GM08714 (cell line): ENCODE measurements at regions not wholly inside any gene's neighbourhood (a gene's known extent, or its start where the extent isn't known, plus 50 kb on each side); places are given as distances from the start of the nearest gene placed in this dataset.
"Not testable (repeated sequence)": the region's sequence is repeated elsewhere in the genome, so short reads cannot be mapped to it uniquely, and the experiment has no call there.

ENCODE experiments used
- H3K4me3 ChIP-seq: fragments of 200-500 bp; sonication (Bioruptor generic); 2 replicates; pipeline ENCODE4 v1.5.1; 2014; ENCODE audit warnings: mild to moderate bottlenecking, low read length, inconsistent platforms
- ZNF274 ChIP-seq: IDR thresholded peaks from 2 replicates; pipeline ENCODE4 v1.6.1; 2012; ENCODE audit warnings: mild to moderate bottlenecking, low read depth, low read length

DNA sequence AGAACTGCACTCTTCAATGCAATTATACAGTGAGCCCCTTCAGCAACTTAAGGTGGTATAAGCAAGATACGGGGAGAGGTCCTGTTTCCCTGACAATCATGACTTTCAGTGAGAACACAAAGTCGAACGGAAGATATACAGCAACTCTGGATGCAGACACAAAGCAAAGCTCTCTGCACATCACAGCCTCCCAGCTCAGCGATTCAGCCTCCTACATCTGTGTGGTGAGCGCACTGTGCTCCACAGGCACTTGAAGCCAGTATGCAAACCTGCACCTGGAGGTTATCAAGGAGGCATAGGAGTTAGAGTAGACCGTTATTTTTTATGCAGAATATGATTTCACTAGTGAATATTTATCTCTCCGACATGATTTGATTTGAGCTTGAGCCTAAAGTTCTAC lies 152.2 kb upstream of the OR4E1 start:
- no peak for TF ChIP-seq ZNF274
- no peak overlapping the region for H3K4me3 ChIP-seq

DNA sequence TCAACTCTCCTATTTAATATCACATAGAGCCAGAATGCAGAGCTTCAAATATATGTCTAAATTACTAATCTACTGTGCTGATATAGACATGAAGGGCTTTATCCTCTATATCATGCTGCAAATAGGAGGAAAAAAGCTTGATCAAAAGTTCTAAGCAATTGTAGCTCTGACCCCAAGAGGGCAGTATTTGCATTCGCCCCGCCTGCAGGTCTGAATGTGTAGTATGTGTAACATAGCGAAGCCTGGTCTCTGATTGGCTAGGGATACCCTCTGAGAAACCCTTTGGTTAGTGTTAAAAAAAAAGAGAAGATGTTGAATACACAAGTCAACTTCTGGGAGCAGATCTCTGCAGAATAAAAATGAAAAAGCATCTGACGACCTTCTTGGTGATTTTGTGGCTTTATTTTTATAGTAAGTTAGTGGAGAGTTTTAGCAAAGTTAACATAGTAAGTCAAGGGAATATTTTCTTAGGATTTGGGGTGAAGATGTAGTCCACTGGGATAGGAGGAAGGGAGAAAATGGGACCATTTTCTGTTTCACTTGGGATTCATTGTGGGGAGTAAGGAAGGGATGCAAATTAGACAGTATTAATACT lies 151.6 kb upstream of the OR4E1 start:
- no peak overlapping the region for H3K4me3 ChIP-seq
- no peak for TF ChIP-seq ZNF274

DNA sequence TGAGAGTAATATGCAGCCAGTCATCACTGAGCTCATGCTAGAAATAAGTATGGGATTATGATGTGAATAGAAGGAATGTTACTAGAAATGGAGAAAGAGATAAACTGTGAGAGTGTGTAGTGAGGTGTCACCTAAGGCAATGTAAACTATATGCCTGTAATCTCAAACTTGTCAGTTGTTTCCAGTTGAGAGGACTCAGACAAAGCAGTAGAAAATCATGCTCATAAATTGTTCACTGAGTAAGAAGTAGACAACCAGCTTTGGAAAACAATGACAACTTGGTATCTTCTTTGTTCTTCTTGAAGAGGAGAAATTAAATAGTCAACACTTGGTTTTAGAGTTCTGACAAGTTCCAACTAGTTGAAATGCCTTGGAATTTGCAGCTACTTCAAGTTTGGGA lies 148.5 kb upstream of the OR4E1 start:
- no peak for TF ChIP-seq ZNF274
- H3K4me3 ChIP-seq = no peak overlapping the region

DNA sequence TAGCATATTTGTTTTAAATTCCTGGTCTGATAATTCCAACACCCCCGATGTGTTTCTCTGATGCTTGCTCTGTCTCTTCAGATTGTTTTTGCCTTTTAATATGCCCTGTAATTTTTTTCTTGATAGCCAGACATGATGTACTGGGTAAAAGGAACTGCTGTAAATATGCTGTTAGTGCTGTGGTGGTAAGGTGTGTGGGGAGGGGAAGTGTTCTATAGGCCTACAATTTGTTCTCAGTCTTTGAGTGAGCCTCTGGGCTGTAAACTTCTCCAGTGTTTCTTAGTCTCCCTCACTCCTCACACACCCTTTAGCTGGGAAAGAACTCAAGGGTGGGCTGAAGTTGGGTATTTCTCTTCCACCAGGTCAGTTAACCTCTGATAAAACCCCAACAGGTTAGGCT lies 147.0 kb upstream of the OR4E1 start:
- H3K4me3 ChIP-seq = no peak overlapping the region
- no peak for TF ChIP-seq ZNF274

DNA sequence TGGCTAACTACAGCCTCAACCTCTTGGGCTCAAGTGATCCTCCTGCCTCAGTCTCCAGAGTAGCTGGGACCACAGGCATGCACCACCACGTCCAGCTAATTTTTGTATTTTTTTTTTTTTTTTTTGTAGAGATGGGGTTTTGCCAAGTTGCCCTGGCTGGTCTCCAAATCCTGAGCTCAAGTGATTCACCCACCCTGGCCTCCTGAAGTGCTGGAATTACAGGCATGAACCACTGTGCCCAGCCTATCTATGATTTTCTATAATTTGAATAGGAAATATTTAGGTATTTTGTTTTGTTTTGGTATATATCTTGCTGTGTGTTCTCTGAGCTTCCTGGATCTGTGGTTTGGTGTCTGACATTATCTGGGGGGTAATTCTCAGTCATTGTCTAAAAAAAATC lies 146.3 kb upstream of the OR4E1 start:
- H3K4me3 ChIP-seq = not testable (repeated sequence)

DNA sequence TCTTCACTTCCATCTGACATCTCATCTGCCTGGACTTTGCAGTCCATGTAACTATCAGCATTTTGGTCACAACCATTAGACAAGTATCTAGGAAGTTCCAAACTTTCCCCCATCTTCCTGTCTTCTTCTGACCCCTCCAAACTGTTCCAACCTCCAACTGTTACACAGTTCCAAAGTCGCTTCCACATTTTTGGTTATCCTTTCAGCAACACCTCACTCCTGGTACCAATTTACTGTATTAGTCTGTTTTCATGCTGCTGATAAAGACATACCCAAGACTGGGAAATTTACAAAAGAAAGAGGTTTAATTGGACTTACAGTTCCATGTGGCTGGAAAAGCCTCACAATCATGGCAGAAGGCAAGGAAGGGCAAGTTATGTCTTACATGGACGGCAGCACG lies 143.4 kb upstream of the OR4E1 start:
- not testable (repeated sequence) for H3K4me3 ChIP-seq

DNA sequence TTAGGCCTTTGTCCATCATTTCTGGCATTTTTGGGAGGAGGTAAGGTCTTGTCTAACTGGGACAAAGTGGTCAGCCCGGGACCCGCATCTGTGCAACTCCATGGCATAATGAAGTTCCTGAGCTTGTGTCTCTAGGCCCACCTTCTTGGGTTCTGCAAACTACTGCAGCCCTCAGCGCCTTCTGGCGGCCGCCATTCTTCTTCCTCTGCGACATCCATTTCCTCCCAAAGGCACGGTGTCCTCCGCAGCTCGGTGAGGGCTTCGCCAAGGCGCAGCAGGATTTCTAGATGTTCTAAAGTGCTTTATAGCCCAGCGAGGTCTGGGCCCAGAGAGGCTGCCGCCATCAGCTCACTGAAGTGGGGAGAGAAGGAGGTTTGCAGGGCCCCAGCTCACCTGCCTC lies 134.4 kb upstream of the OR4E1 start:
- no peak overlapping the region for H3K4me3 ChIP-seq

DNA sequence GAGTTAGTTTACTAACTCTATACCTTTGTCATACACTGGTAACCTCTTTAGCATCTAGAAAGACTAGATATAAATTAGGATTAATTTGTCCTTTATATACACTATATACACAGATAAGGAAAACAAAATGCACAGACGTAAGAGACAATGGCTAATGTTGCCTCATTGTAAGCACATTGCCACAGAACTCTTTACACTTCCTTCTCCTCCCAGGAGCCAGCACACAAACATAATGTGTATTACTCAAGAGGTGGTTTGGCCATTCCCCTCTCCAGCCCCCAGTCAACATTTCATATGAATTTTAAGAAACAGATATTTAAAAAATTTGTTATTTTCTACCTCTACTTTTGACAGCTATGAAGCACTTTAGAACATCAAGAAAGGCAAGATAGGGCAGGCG lies 131.4 kb upstream of the OR4E1 start:
- no peak for TF ChIP-seq ZNF274
- H3K4me3 ChIP-seq = no peak overlapping the region

More for the DNA sequence above, 134.4 kb upstream of the OR4E1 start:
- TF ChIP-seq ZNF274 = no peak

DNA sequence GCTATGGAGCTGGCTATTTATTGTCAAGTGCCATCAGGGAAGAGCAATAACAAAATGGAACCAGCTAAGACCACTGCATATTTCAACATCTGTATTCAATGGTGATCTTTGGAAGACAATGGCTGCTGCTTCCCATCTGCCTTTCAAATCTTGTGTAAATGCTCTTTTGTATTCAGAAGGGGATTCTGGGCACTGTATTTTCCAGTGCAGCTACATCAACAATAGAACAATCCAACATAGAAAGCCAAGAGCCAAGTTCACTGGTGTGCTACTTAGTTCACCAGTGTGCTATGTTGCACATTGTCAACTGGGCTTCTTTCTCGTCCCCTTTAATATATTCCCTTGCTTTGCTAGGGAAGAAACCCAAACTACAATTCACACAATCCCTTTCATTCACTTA lies 128.8 kb upstream of the OR4E1 start:
- no peak for TF ChIP-seq ZNF274

DNA sequence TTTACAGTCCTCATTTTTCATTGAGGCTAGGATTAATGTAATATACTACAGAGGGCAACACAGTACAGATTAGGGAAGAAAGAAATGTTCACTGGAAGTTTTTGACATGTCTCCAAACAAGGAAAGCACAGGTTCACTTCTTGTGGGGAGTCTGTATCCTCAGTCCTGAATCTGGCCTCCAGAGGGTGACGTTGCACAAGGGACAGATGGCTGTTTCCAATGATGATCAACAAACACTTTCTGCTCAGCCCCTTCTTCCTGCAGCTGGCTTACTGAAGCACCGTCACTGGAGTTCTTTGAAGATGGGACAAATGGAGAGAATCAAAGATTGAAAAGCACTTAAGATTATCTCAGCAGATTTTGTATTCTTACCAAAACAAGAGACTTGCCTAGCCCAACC lies 123.3 kb upstream of the OR4E1 start:
- TF ChIP-seq ZNF274 = no peak
- no peak overlapping the region for H3K4me3 ChIP-seq

More for the DNA sequence above, 128.8 kb upstream of the OR4E1 start:
- no peak overlapping the region for H3K4me3 ChIP-seq

DNA sequence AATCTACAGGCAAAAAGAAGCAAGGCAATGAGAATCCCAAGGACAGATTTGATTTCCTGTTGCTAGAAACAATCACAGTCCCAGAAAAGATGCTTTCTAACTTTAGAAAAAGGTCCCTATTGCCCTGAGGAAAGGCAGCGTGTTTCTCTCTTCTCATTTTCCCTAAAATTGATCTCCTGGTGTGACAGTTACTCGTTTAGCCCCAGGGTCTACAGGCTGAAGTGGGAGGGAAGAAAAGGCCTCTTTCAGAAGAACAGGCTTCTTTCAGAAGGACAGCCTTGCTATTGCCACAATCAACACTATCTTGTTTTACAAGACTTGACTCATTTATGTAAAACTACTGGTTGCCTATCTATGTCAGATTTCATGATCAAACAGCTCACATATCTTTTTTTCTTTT lies 121.8 kb upstream of the OR4E1 start:
- TF ChIP-seq ZNF274 = no peak

DNA sequence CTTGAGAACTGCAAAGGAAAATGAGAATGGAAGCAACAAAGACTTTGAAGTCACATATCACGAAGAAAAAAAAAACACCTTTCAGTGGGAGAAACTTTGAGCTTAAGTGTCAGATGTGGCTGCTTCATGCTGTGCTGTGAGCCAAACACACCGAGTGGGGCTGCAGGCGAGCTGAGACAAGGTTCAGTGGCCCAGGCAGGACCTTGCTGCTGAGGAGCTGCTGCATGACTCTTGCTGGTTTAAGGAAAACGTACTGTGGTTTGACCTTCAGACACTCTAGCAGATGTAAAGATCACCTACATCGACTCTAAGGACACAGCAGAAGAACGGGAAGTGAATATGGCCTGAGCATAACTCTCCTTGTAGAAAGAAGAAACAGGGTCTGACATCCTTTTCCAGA lies 118.1 kb upstream of the OR4E1 start:
- no peak for TF ChIP-seq ZNF274

More for the DNA sequence above, 121.8 kb upstream of the OR4E1 start:
- no peak overlapping the region for H3K4me3 ChIP-seq

DNA sequence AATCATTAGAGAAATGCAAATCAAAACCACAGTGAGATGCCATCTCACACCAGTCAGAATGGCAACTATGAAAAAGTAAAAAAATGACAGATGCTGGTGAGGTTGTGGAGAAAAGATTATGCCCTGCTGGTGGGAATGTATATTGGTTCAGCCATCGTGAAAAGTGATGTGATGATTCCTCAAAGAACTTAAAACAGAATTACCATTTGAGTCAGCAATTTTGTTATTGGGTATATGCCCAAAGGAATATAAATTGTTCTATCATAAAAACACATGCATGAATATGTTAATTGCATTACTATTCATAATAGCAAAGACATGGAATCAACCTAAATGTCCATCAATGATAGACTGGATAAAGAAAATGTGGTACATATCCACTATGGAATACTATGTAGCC lies 115.1 kb upstream of the OR4E1 start:
- H3K4me3 ChIP-seq = not testable (repeated sequence)

More for the DNA sequence above, 118.1 kb upstream of the OR4E1 start:
- no peak overlapping the region for H3K4me3 ChIP-seq

DNA sequence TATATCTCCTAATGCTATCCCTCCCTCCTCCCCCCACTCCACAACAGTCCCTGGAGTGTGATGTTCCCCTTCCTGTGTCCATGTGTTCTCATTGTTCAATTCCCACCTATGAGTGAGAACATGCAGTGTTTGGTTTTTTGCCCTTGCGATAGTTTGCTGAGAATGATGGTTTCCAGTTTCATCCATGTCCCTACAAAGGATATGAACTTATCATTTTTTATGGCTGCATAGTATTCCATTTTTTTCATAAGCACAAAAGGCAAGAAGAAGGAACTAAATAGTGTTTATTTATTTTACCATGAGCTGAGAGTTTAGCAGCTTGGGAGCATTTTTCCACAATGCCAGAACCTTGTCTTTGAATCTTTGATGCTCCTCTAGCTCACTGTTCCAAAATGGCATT lies 113.6 kb upstream of the OR4E1 start:
- H3K4me3 ChIP-seq = not testable (repeated sequence)

DNA sequence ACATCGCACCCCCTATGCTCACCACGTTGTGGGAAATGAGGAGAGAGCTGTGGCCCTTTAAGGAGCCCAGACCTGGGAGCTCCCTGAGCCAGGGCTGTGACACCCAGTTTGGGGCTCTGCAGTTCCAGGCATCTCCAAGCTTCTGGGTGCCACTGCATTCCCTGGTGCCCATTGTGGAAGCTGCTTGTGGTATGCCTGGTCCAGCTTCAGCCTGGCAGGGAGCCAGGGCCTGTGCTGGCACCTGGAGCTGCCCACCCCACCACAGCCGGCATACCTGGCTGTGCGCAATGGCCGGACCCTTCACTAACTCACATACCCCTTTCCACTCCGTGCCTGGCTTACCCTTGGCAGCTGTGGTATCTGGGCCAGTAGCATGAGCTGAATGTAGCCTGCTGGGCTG lies 107.9 kb upstream of the OR4E1 start:
- no peak for TF ChIP-seq ZNF274
- H3K4me3 ChIP-seq = no peak overlapping the region

DNA sequence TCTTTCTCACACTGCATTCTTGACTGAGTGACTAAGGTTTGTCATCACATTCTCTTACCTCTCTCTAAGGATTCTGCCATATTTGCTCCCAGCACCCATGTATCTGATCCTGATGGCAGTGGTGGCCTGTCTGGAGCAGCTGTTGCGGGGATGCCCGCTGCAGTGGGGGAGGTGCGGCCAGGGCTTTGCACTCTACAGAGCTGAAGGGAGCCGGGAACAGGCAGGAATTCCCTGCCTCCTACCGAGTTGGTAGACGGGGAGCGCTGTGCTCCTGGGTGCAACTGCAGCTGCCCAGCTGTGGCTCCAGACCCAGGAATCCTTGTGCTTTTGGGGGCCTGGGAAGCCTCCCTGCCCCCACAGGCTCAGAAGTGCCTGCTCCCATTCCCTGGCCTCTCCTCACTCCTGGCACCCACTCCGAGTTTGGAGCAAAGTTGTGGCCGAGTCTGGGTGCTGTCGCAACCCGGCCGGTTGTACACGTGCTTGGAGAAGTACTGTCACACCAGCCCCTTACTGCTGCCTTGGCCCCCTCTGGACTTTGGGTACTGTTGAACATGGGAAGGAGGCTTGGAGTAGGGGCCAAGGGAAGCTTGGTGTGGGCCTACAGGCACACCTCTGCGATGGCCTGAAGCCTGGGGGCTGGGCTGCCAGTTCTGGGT lies 106.9 kb upstream of the OR4E1 start:
- no peak for TF ChIP-seq ZNF274
- no peak overlapping the region for H3K4me3 ChIP-seq

DNA sequence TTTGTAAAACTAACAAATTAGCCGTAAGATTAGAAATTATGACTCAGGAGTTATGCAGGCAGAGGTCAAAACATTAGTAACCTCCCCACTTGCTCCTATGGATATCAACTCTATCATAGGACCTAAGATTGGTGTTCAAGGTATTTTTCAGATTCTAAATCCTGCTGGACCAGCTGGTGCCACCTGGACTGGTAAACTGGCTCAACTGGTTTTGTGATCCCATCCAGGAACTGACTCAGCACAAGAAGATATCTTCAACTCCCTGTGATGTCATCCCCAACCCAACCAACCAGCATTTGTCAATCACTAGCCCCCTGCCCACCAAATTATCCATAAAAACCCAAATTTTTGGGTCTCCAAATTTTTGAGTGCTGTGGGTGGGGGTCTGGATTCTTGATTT lies 98.1 kb upstream of the OR4E1 start:
- H3K4me3 ChIP-seq = no peak overlapping the region
- TF ChIP-seq ZNF274 = no peak
